HG02938 (cell line): ENCODE measurements at regions not wholly inside any gene's neighbourhood (a gene's known extent, or its start where the extent isn't known, plus 50 kb on each side); places are given as distances from the start of the nearest gene placed in this dataset.
"Not testable (repeated sequence)": the region's sequence is repeated elsewhere in the genome, so short reads cannot be mapped to it uniquely, and the experiment has no call there.

Experiments used
- ATAC-seq: cut with Tn5 transposase; IDR thresholded peaks from one replicate; pipeline ENCODE4 v1.9.1; 2021; ENCODE audit warnings: mild to moderate bottlenecking, moderate library complexity; ENCODE audit not compliant: unreplicated experiment

DNA sequence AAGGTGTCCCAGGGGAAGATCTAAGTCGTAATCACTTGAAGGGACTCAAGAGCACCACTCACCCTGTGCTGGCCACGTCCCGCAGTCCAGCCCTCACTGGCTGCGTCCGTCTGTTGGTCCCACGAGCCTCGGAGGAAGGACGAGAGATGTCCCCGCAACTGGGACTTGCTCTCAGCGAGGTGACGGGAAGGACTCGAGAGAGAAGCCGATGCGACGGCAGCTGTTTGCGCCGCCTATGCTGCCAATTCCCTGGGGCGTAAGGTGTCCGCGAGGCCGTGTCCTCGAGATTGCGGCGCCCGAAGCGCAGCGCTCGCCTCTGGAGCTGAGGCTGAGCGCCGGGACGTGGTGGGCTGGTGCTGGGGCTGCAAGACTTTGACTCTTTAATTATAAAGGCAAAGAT, 100.6 kb upstream of the SEMA3E start:
- ATAC-seq = no peak

DNA sequence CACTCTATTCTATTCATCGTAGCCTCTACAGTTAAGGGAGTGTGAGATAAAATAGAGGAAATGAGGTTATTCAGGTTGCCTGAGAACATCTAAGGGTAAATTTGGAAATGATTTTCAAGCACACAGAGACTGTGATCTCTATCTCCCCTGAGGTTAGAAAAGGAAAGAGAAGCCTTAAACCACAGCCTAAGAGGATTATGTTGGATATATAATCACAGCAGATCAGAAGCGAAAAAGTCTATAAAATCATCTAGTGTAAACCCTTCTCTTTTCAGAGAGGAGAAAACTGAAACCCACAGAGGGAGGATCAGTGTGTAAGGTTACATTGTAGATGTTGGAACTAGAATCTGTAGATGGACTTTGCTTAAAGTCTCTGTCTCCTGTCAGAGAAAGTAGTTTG, 90.6 kb upstream of the SEMA3E start:
- no peak for ATAC-seq

DNA sequence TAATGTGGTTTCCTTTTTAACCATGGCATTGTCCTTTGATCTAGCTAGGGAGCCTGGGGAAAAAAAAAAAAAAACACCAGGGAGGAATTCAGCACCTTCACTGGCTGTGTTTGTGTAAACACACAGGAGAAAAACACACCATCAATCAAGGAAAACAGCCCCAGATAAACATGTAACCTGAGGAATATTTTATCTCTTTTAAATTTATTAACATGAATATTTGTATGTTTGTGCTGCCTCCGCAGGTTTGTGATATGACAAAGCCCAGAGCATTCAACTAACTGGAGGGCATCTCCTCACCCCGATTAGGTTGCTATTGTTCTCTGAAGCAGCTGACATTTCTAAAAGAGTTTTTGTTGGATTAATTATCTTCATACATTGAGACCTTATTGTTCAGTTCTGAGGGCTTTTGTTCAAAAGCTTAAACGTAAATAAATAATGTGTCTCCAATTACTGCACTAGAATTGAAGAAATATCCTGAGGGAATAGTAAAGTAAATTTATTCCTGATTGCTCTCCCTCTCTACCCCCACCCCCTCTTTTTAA, 89.4 kb upstream of the SEMA3E start:
- no peak for ATAC-seq

DNA sequence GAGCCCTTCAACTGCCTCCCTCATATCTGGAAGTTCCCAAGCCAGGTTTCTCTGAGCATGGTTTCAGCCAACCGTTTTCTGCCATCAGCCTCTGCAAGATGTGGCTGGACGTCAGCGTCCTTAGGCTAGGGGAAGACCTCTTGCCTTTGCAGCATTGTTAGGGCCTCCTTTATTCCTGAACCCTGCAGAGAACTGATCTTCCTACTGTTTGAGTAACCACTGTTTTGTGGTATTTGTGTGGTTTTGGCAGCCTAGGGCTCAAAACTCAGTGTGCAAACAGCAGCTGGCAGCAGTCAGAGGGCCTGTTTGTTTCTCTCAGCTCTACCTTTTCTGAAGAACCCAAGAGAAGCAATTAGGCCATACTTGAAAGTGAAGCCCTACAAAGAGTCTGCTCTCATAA, 83.4 kb upstream of the SEMA3E start:
- ATAC-seq = no peak

DNA sequence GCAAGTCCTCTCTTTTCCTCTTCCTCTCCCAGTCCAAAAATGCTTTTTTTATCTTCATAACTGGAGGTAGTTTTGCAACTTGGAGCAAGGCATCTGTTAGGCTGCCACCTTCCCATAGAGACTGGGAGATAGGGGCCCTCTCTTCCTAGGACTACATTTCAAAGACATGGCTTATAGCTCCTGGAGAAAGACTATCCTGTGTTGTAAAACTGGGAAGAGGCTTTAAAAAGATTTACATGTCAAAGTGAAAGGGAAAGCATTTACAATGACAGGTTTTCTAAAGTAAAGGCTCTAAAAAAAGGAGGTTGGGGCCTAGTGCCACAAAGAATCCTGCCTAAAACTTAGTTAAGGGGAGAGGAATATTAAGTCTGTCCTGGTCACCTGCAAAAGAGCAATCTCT, 82.2 kb upstream of the SEMA3E start:
- ATAC-seq = no peak

DNA sequence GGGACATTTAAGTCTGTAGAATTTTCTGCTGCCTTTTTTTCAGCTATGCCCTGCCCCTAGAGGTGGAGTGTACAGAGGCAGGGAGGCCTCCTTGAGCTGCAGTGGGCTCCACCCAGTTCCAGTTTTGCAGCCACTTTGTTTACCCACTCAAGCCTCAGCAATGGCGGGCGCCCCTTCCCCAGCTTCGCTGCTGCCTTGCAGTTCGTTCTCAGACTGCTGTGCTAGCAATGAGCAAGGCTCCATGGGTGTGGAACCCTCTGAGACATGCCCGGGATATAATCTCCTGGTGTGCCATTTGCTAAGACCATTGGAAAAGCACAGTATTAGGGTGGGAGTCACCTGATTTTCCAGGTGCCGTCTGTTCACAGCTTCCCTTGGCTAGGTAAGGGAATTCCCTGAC, 68.0 kb upstream of the SEMA3E start:
- not testable (repeated sequence) for ATAC-seq

DNA sequence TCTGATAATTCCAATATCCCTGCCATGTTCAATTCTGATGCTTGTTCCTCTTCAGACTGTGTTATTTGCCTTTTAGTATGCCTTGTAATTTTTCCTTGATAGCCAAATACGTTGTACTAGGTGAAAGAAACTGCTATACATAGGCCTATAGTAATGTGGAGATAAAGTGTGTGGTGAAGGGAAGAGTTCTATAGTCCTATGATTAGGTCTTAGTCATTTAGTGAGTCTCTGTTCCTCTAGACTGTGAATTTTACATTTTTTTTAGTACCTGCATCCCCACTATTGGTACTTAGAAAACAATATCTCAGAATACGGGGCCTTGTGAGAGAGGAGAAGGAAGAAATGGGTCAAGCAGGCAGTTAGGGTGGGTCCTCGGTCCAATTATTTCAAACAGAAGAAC, 59.6 kb upstream of the SEMA3E start:
- no peak for ATAC-seq

DNA sequence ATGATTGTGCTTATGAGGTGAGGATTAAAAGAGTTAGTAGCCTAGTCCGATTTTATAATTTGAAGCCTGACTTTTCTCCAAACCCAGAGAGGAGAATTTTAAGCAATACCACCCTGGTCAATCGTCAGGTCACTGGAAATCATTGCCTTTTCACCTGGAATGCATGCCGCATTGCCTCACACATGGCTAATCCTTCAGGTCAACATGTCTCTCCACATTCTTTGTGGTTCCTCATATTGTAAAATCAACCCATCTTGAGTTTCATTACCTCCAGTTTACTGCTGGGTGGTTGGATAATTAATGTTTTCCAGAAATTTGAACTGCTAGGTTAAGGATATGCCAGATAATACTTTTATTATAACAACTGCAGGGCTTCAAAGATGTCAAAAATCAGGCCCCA, 55.6 kb upstream of the SEMA3E start:
- ATAC-seq = no peak

DNA sequence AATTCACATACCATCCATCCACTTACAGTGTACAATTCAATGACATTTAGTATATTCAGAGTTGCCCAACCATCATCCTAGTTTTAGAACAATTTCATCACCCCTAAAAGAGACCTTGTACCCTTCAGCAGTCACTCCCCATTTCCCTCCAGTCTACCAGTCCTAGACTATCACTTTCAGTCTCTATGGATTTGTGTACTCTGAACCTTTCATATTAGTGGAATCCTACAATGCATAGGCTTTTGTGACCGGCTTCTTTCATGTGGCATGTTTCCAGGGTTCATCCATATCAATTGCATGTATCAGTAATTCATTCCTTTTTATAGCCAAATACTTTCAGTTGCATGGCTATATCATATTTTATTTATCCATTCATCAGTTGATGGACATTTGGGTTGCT, 53.5 kb upstream of the SEMA3E start:
- ATAC-seq = no peak

DNA sequence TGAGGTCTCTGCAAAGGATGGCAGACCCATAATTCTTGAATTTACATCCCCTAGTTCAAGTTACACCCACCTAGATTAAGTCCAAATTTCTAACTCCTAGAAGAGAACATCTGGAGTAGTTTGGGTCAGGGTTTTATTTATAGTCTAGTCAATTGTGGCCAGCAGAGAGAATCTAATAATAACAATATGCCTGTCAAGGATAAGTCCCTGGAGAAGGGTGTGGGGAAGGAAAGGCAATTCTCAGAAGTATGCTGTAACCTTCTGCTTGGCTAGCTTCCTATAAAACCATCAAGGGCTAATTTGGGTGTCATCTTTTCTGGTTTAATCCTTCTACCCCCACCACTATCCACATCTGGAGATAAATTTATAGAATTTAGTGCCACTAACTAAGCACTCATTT, 52.8 kb upstream of the SEMA3E start:
- no peak for ATAC-seq
